GM23338 (cell line): ENCODE measurements at regions not wholly inside any gene's neighbourhood (a gene's known extent, or its start where the extent isn't known, plus 50 kb on each side); places are given as distances from the start of the nearest gene placed in this dataset.

Experiments
- ATAC-seq: fragments of 200-7000 bp; cut with Tn5 transposase; 3 replicates; pipeline ENCODE4 v1.9.1; 2020
- DNase-seq: peaks from one replicate; pipeline ENCODE4 v3.0.0-alpha.2; 2015; ENCODE audit warnings: low spot score
- H2AFZ ChIP-seq: fragments of 200-600 bp; sonication (generic); 2 replicates; pipeline ENCODE4 v1.8.0; 2016; ENCODE audit warnings: antibody characterized with exemption, mild to moderate bottlenecking, moderate library complexity
- H3F3A ChIP-seq: fragments of 200-600 bp; sonication (generic); replicated peaks from 2 replicates; pipeline ENCODE4 v1.8.0; 2017; ENCODE audit warnings: antibody characterized with exemption, mixed run types, low read depth
- H3K27ac ChIP-seq: fragments of 200-600 bp; sonication (generic); 2 replicates; pipeline ENCODE4 v1.6.1; 2016; ENCODE audit warnings: low read depth
- H3K27me3 ChIP-seq: fragments of 200-600 bp; sonication (generic); 2 replicates; pipeline ENCODE4 v1.8.0; 2016; ENCODE audit warnings: mild to moderate bottlenecking, mixed run types, moderate library complexity; ENCODE audit not compliant: insufficient read depth
- H3K36me3 ChIP-seq: fragments of 200-600 bp; sonication (generic); 2 replicates; pipeline ENCODE4 v1.8.0; 2016; ENCODE audit warnings: mild to moderate bottlenecking; ENCODE audit not compliant: insufficient read depth
- H3K4me1 ChIP-seq: fragments of 200-600 bp; sonication (generic); 2 replicates; pipeline ENCODE4 v1.8.0; 2016; ENCODE audit warnings: mild to moderate bottlenecking, moderate library complexity; ENCODE audit not compliant: insufficient read depth
- H3K4me2 ChIP-seq: fragments of 200-600 bp; sonication (generic); 2 replicates; pipeline ENCODE4 v1.7.1; 2017; ENCODE audit warnings: mixed run types
- H3K4me3 ChIP-seq: fragments of 200-600 bp; sonication (generic); 2 replicates; pipeline ENCODE4 v1.6.1; 2016; ENCODE audit warnings: mixed run types
- H3K79me2 ChIP-seq: fragments of 200-600 bp; sonication (generic); replicated peaks from 2 replicates; pipeline ENCODE4 v1.8.0; 2017; ENCODE audit warnings: mild to moderate bottlenecking; ENCODE audit not compliant: insufficient read depth
- H3K9me2 ChIP-seq: fragments of 200-600 bp; sonication (generic); 2 replicates; pipeline ENCODE4 v1.8.0; 2017; ENCODE audit not compliant: insufficient read depth
- H4K20me1 ChIP-seq: fragments of 200-600 bp; sonication (generic); replicated peaks from 2 replicates; pipeline ENCODE4 v1.8.0; 2017; ENCODE audit warnings: mild to moderate bottlenecking; ENCODE audit not compliant: insufficient read depth
- H3K27ac Mint-ChIP-seq: 2 replicates; pipeline ENCODE4 v1.8.0; 2020; ENCODE audit warnings: inconsistent platforms, mild to moderate bottlenecking, moderate library complexity, mixed read lengths
- H3K27me3 Mint-ChIP-seq: 3 replicates; pipeline ENCODE4 v1.8.0; 2022; ENCODE audit warnings: low read depth, mild to moderate bottlenecking, moderate library complexity, mixed read lengths, inconsistent platforms; ENCODE audit not compliant: insufficient read depth, poor library complexity
- H3K36me3 Mint-ChIP-seq: 3 replicates; pipeline ENCODE4 v1.8.0; 2021; ENCODE audit warnings: low read depth, mild to moderate bottlenecking, inconsistent platforms, moderate library complexity, mixed read lengths
- H3K4me1 Mint-ChIP-seq: 3 replicates; pipeline ENCODE4 v1.8.0; 2020; ENCODE audit warnings: mild to moderate bottlenecking, inconsistent platforms, mixed read lengths
- H3K4me3 Mint-ChIP-seq: 3 replicates; pipeline ENCODE4 v1.8.0; 2021; ENCODE audit warnings: moderate library complexity, mild to moderate bottlenecking, inconsistent platforms, mixed read lengths
- H3K9me3 Mint-ChIP-seq: 3 replicates; pipeline ENCODE4 v1.8.0; 2020; ENCODE audit warnings: moderate library complexity, mild to moderate bottlenecking, inconsistent platforms, mixed read lengths
- CREB1 ChIP-seq: fragments of 250-450 bp; sonication (Bioruptor Pico); IDR thresholded peaks from 2 replicates; pipeline ENCODE4 v1.5.0; 2020; ENCODE audit warnings: low read depth, mild to moderate bottlenecking, moderate library complexity
- ETS1 ChIP-seq: IDR thresholded peaks from 2 replicates; pipeline ENCODE4 v1.6.1; 2016; ENCODE audit warnings: antibody characterized with exemption
- EZH2 ChIP-seq: fragments of 200-600 bp; sonication (generic); IDR thresholded peaks from one replicate; pipeline ENCODE4 v1.8.0; 2017; ENCODE audit warnings: antibody characterized with exemption, mild to moderate bottlenecking, low read depth; ENCODE audit not compliant: unreplicated experiment
- EZH2phosphoT487 ChIP-seq: fragments of 200-600 bp; sonication (generic); IDR thresholded peaks from one replicate; pipeline ENCODE4 v1.8.1; 2018; ENCODE audit warnings: antibody characterized with exemption; ENCODE audit not compliant: unreplicated experiment
- JUNB ChIP-seq: IDR thresholded peaks from one replicate; pipeline ENCODE4 v1.6.1; 2016; ENCODE audit warnings: antibody characterized with exemption; ENCODE audit not compliant: unreplicated experiment
- NANOG ChIP-seq: IDR thresholded peaks from 2 replicates; pipeline ENCODE4 v1.6.1; 2016; ENCODE audit warnings: antibody characterized with exemption, borderline replicate concordance
- POLR2AphosphoS5 ChIP-seq: IDR thresholded peaks from 2 replicates; pipeline ENCODE4 v1.6.1; 2016; ENCODE audit warnings: antibody characterized with exemption, low read depth
- STAT1 ChIP-seq: IDR thresholded peaks from one replicate; pipeline ENCODE4 v1.6.1; 2016; ENCODE audit warnings: antibody characterized with exemption; ENCODE audit not compliant: unreplicated experiment
- ZNF114 ChIP-seq: fragments of 250-450 bp; sonication (Bioruptor Pico); IDR thresholded peaks from 2 replicates; pipeline ENCODE4 v1.5.0; 2020; ENCODE audit warnings: mild to moderate bottlenecking, moderate library complexity
- ZNF331 ChIP-seq: fragments of 250-450 bp; sonication (Bioruptor Pico); IDR thresholded peaks from 2 replicates; pipeline ENCODE4 v1.5.0; 2020; ENCODE audit warnings: low read depth, mild to moderate bottlenecking, moderate library complexity
- TF ChIP-seq, protein P1 (sequence below): IDR thresholded peaks from one replicate; pipeline ENCODE4 v1.6.1; 2018; ENCODE audit warnings: antibody characterized with exemption; ENCODE audit not compliant: unreplicated experiment
- TF ChIP-seq, protein P2 (sequence below), 2 experiments: fragments of 200-600 bp in 1 of 2; sonication (generic) in 1 of 2; conservative IDR thresholded peaks; 2 replicates each; pipeline versions ENCODE4 v1.5.1 to v1.6.1; 2016 to 2017; ENCODE audit warnings: antibody characterized with exemption in 2 of 2, low read depth in 2 of 2, mild to moderate bottlenecking in 2 of 2, moderate library complexity in 1 of 2
- TF ChIP-seq, protein P3 (sequence below): fragments of 250-450 bp; sonication (Bioruptor Pico); IDR thresholded peaks from 2 replicates; pipeline ENCODE4 v1.5.0; 2020; ENCODE audit warnings: mild to moderate bottlenecking, moderate library complexity

DNA sequence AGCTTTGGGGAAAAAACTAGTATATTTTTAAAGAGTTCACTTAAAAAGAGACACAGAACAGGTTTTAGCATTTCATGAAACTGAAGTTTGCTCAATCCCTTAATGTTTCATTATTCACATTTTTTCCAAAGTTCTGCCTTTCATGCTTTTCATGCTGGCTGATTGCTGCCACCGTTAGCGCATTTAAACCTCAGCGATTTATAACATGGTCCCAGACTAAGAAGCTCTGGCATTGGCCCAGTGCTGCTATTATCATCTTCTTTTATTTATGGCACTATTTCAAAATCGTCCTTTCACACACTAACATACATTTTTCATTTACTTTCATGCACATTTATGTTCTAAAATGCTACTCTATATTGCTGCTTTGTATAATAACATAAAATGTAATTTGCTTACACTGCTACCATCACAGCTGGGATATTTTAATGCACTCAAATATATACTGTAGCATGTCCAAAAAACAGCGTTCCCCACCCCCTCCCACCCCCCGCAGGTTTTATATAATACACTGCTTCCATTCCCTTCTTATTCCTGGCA lies 141.9 kb downstream of the MPP7 start:
- Mint-ChIP-seq H3K9me3 (no peaks in the 10 kb centered on the region; the same call in 2 of the 3 replicates), H3K36me3 (peaks cover 5% of the 10 kb centered on the region; the same call in 2 of the 3 replicates), H3K27me3 (no peaks in the 10 kb centered on the region), H3K4me1 (peaks cover 3% of the 10 kb centered on the region; the same call in 1 of the 3 replicates), H3K27ac (no peak overlapping the region), H3K4me3 (no peak overlapping the region)
- Histone ChIP-seq H3K27ac (no peak overlapping the region), H3F3A (no peaks in the 10 kb centered on the region), H3K4me1 (no peaks in the 10 kb centered on the region), H3K4me3 (no peak overlapping the region), H4K20me1 (no peaks in the 10 kb centered on the region), H3K9me2 (peaks cover 5% of the 10 kb centered on the region; the same call in 1 of the 2 replicates), H2AFZ (no peak overlapping the region), H3K36me3 (no peaks in the 10 kb centered on the region), H3K4me2 (no peak overlapping the region), H3K79me2 (no peaks in the 10 kb centered on the region), H3K27me3 (no peaks in the 10 kb centered on the region)
- DNase-seq = no peak
- ATAC-seq = no peak
- TF ChIP-seq ETS1 = no peak
- TF ChIP-seq ZNF114 = no peak
- no peak for TF ChIP-seq NANOG
- TF ChIP-seq JUNB = no peak
- no peak for TF ChIP-seq EZH2phosphoT487
- TF ChIP-seq, protein P1, sequence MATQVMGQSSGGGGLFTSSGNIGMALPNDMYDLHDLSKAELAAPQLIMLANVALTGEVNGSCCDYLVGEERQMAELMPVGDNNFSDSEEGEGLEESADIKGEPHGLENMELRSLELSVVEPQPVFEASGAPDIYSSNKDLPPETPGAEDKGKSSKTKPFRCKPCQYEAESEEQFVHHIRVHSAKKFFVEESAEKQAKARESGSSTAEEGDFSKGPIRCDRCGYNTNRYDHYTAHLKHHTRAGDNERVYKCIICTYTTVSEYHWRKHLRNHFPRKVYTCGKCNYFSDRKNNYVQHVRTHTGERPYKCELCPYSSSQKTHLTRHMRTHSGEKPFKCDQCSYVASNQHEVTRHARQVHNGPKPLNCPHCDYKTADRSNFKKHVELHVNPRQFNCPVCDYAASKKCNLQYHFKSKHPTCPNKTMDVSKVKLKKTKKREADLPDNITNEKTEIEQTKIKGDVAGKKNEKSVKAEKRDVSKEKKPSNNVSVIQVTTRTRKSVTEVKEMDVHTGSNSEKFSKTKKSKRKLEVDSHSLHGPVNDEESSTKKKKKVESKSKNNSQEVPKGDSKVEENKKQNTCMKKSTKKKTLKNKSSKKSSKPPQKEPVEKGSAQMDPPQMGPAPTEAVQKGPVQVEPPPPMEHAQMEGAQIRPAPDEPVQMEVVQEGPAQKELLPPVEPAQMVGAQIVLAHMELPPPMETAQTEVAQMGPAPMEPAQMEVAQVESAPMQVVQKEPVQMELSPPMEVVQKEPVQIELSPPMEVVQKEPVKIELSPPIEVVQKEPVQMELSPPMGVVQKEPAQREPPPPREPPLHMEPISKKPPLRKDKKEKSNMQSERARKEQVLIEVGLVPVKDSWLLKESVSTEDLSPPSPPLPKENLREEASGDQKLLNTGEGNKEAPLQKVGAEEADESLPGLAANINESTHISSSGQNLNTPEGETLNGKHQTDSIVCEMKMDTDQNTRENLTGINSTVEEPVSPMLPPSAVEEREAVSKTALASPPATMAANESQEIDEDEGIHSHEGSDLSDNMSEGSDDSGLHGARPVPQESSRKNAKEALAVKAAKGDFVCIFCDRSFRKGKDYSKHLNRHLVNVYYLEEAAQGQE = no peak
- TF ChIP-seq, protein P2, sequence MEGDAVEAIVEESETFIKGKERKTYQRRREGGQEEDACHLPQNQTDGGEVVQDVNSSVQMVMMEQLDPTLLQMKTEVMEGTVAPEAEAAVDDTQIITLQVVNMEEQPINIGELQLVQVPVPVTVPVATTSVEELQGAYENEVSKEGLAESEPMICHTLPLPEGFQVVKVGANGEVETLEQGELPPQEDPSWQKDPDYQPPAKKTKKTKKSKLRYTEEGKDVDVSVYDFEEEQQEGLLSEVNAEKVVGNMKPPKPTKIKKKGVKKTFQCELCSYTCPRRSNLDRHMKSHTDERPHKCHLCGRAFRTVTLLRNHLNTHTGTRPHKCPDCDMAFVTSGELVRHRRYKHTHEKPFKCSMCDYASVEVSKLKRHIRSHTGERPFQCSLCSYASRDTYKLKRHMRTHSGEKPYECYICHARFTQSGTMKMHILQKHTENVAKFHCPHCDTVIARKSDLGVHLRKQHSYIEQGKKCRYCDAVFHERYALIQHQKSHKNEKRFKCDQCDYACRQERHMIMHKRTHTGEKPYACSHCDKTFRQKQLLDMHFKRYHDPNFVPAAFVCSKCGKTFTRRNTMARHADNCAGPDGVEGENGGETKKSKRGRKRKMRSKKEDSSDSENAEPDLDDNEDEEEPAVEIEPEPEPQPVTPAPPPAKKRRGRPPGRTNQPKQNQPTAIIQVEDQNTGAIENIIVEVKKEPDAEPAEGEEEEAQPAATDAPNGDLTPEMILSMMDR (conservative IDR thresholded peaks at IDR 0.05; ENCODE audit: low read depth in 2 of 2) = no peak
- TF ChIP-seq STAT1 = no peak
- TF ChIP-seq, protein P3, sequence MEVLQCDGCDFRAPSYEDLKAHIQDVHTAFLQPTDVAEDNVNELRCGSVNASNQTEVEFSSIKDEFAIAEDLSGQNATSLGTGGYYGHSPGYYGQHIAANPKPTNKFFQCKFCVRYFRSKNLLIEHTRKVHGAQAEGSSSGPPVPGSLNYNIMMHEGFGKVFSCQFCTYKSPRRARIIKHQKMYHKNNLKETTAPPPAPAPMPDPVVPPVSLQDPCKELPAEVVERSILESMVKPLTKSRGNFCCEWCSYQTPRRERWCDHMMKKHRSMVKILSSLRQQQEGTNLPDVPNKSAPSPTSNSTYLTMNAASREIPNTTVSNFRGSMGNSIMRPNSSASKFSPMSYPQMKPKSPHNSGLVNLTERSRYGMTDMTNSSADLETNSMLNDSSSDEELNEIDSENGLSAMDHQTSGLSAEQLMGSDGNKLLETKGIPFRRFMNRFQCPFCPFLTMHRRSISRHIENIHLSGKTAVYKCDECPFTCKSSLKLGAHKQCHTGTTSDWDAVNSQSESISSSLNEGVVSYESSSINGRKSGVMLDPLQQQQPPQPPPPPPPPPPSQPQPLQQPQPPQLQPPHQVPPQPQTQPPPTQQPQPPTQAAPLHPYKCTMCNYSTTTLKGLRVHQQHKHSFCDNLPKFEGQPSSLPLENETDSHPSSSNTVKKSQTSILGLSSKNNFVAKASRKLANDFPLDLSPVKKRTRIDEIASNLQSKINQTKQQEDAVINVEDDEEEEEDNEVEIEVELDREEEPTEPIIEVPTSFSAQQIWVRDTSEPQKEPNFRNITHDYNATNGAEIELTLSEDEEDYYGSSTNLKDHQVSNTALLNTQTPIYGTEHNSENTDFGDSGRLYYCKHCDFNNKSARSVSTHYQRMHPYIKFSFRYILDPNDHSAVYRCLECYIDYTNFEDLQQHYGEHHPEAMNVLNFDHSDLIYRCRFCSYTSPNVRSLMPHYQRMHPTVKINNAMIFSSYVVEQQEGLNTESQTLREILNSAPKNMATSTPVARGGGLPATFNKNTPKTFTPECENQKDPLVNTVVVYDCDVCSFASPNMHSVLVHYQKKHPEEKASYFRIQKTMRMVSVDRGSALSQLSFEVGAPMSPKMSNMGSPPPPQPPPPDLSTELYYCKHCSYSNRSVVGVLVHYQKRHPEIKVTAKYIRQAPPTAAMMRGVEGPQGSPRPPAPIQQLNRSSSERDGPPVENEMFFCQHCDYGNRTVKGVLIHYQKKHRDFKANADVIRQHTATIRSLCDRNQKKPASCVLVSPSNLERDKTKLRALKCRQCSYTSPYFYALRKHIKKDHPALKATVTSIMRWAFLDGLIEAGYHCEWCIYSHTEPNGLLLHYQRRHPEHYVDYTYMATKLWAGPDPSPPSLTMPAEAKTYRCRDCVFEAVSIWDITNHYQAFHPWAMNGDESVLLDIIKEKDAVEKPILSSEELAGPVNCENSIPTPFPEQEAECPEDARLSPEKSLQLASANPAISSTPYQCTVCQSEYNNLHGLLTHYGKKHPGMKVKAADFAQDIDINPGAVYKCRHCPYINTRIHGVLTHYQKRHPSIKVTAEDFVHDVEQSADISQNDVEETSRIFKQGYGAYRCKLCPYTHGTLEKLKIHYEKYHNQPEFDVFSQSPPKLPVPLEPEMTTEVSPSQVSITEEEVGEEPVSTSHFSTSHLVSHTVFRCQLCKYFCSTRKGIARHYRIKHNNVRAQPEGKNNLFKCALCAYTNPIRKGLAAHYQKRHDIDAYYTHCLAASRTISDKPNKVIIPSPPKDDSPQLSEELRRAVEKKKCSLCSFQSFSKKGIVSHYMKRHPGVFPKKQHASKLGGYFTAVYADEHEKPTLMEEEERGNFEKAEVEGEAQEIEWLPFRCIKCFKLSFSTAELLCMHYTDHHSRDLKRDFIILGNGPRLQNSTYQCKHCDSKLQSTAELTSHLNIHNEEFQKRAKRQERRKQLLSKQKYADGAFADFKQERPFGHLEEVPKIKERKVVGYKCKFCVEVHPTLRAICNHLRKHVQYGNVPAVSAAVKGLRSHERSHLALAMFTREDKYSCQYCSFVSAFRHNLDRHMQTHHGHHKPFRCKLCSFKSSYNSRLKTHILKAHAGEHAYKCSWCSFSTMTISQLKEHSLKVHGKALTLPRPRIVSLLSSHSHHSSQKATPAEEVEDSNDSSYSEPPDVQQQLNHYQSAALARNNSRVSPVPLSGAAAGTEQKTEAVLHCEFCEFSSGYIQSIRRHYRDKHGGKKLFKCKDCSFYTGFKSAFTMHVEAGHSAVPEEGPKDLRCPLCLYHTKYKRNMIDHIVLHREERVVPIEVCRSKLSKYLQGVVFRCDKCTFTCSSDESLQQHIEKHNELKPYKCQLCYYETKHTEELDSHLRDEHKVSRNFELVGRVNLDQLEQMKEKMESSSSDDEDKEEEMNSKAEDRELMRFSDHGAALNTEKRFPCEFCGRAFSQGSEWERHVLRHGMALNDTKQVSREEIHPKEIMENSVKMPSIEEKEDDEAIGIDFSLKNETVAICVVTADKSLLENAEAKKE (CRISPR knock-in tag) = no peak
- TF ChIP-seq CREB1 (CRISPR knock-in tag) = no peak
- no peak for TF ChIP-seq POLR2AphosphoS5
- no peak for TF ChIP-seq EZH2
- TF ChIP-seq ZNF331 = no peak
